Pancreas (tissue), 10 donors: ENCODE measurements at regions not wholly inside any gene's neighbourhood (a gene's known extent, or its start where the extent isn't known, plus 50 kb on each side); places are given as distances from the start of the nearest gene placed in this dataset.

ENCODE experiments used
- ATAC-seq, 4 donors: fragments of 200-7000 bp; cut with Tn5 transposase; one replicate each; pipeline versions ENCODE4 v1.8.0 to v1.9.1; 2020; ENCODE audit warnings: mild to moderate bottlenecking in 4 of 4, moderate library complexity in 4 of 4
- DNase-seq, 6 donors: peaks; one replicate each; pipeline ENCODE4 v3.0.0-alpha.2; 2020
- FAIRE-seq: peaks from 2 replicates; lab custom pipeline; 2012; peaks lifted over from hg19 to GRCh38; lab: Jason Lieb, UNC
- H3K27ac ChIP-seq, 4 donors: fragments of 200-600 bp; sonication (generic); 1 replicate in 3 of 4; 2 replicates in 1 of 4; pipeline versions ENCODE4 v1.5.0 to v1.8.0; 2020
- H3K27me3 ChIP-seq, 4 donors: fragments of 200-600 bp; one replicate each; pipeline ENCODE4 v1.8.0; 2021
- H3K36me3 ChIP-seq, 3 donors: fragments of 200-600 bp; sonication (generic) in 1 of 3; one replicate each; pipeline versions ENCODE4 v1.5.0 to v1.8.0; 2020 to 2021
- H3K4me1 ChIP-seq, 3 donors: fragments of 200-600 bp; one replicate each; pipeline ENCODE4 v1.8.0; 2021
- H3K4me3 ChIP-seq, 4 donors: fragments of 200-600 bp; sonication (generic) in 2 of 4; one replicate each; pipeline versions ENCODE4 v1.5.0 to v1.8.0; 2020 to 2021
- H3K9me3 ChIP-seq, 4 donors: fragments of 200-600 bp; one replicate each; pipeline ENCODE4 v1.8.0; 2021
- WGBS, 2 donors: extraction: QIAGEN DNeasy Blood & Tissue Kit; methylation state at CpG; one replicate each; pipeline ENCODE4 v1.1.7; 2013; 5-methylcytosine and 5-hydroxymethylcytosine counted together
- intact Hi-C, 3 donors: fragments of 100-400 bp; cut with DNase I; formaldehyde crosslinking; loops; one replicate each; pipeline versions ENCODE4 v1.11.1 to v1.14.2; 2022
- TF ChIP-seq, protein P1 (sequence below), 4 donors: fragments of 200-600 bp; sonication (generic) in 3 of 4; IDR thresholded peaks; one replicate each; pipeline versions ENCODE4 v1.5.0 to v1.8.0; 2021; ENCODE audit warnings: antibody characterized with exemption in 4 of 4
- donor health status: healthy with polysubstance abuse.
- donor health status: DM: no; HTN: no; CAD: no; lungs with moderate emphysema.
- donor health status: DM: no; HTN: no; CAD: no.
- donor health status: control.
- donor health status: control.
- donor health status: Bipolar disorder and iron deficiency.
- donor health status: DM: yes; HTN: yes; CAD: no.
- donor health status: DM: no; HTN: no; CAD: no.
- donor health status: DM: no; HTN: no; CAD: no.
- donor health status: DM: yes; HTN: yes; CAD: no.

DNA sequence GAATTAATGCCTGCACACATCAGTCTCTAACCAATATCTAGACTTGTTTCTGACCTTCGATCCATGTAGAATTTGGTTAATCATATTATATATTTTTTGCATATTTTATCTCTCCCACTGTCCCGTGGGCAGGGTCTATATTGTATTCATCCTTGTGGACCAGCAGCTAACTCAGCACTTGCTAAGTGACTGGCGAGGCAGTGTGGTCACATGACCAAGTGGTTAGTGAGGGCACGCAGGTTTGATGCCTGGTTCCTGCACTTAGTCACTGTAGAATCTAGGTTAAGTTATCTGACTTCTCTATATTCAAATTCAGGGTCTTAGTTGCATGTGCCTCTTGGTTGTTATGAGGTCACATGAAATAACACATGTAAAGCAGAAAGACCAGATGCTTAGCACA lies 120.5 kb downstream of the UBE2U start:
- Histone ChIP-seq H3K9me3 (no peaks in the 10 kb centered on the region), H3K27me3 (no peaks in the 10 kb centered on the region), H3K27ac (no peak overlapping the region), H3K4me1 (no peaks in the 10 kb centered on the region), H3K36me3 (no peaks in the 10 kb centered on the region), H3K4me3 (no peak overlapping the region)
- 66 to 68% methylated on average over 4 of the region's 4 CpGs for WGBS, 2 donors
- FAIRE-seq (no peak), DNase-seq (no peak), ATAC-seq (no peak)
- TF ChIP-seq, protein P1, sequence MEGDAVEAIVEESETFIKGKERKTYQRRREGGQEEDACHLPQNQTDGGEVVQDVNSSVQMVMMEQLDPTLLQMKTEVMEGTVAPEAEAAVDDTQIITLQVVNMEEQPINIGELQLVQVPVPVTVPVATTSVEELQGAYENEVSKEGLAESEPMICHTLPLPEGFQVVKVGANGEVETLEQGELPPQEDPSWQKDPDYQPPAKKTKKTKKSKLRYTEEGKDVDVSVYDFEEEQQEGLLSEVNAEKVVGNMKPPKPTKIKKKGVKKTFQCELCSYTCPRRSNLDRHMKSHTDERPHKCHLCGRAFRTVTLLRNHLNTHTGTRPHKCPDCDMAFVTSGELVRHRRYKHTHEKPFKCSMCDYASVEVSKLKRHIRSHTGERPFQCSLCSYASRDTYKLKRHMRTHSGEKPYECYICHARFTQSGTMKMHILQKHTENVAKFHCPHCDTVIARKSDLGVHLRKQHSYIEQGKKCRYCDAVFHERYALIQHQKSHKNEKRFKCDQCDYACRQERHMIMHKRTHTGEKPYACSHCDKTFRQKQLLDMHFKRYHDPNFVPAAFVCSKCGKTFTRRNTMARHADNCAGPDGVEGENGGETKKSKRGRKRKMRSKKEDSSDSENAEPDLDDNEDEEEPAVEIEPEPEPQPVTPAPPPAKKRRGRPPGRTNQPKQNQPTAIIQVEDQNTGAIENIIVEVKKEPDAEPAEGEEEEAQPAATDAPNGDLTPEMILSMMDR (IDR thresholded peaks at IDR 0.05) = no peak
- intact Hi-C loops = no loop called here

DNA sequence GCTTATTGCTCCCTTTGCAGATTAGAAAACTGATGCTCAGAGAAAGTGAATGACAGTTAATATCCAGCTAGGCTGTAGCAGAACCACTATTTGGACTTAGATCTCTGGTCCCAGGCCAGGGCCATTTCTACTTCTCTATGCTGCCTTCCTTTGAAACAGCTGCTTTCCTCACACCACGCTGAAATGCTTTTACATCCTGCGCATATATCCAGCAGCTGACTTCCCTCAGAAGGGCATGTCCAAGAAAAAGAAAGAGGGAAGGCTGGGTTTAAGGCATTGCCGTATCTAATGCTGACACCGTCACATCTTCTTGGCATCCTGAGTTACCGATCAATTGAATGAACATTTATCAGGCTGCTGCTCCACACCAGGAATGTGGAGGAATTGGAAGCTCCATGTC lies 122.4 kb downstream of the UBE2U start:
- Histone ChIP-seq H3K27me3 (no peaks in the 10 kb centered on the region), H3K4me1 (no peaks in the 10 kb centered on the region), H3K4me3 (no peak overlapping the region), H3K9me3 (no peaks in the 10 kb centered on the region), H3K27ac (no peak overlapping the region), H3K36me3 (no peaks in the 10 kb centered on the region)
- DNase-seq (no peak), ATAC-seq (no peak), FAIRE-seq (no peak)
- TF ChIP-seq, protein P1 (IDR thresholded peaks at IDR 0.05) = no peak
- intact Hi-C loops = no loop called here
- 85 to 95% methylated on average over 5 of the region's 5 CpGs for WGBS, 2 donors

DNA sequence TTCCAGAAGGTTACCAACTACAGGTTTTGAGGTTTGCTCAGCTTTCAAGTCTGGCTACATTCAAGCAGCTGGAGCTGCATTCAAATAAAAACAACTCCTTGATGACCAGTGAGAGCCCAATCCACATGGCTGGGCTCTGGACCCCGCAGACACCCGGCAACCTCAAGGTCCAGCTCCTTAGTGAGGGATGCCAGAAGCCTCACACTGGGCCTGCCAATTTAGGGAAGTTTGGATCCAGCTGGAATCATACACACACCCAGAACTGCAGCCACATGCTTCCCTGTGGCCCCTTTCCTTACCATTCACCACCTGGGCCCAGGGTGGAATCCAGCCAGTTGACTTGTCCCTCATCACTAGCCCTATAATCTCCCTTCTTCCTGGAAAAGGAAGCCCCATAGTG lies 123.7 kb downstream of the UBE2U start:
- ATAC-seq (no peak), FAIRE-seq (no peak), DNase-seq (no peak)
- no peaks in the 10 kb centered on the region for H3K9me3 ChIP-seq
- intact Hi-C loops = no loop called here
- TF ChIP-seq, protein P1 (IDR thresholded peaks at IDR 0.05) = no peak
- 67 to 70% methylated on average over 2 of the region's 2 CpGs for WGBS, 2 donors
- H3K36me3 ChIP-seq = no peaks in the 10 kb centered on the region
- H3K4me3 ChIP-seq = no peak overlapping the region
- H3K27ac ChIP-seq = no peak overlapping the region
- no peaks in the 10 kb centered on the region for H3K27me3 ChIP-seq
- H3K4me1 ChIP-seq = no peaks in the 10 kb centered on the region

DNA sequence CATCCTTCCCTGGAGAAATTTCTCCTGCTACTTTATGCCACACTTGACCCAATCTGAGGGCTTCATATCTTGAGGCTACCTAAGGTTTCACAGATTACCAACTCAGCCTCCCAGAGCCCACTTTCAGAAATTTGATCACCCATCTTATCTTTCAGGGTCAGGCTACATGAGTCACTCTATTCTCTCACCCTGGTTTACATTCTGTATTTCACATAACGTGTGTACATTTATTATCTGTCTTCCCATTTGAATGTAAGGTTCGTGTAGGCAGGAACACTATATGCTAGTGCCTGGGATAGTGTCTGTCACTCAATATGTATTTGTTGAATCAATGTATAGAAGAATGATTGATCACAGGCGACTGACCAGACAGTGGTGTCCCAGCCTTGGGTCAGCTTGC lies 124.8 kb downstream of the UBE2U start:
- H3K4me1 ChIP-seq = no peaks in the 10 kb centered on the region
- no peak for DNase-seq
- H3K4me3 ChIP-seq = no peak overlapping the region
- H3K27me3 ChIP-seq = no peaks in the 10 kb centered on the region
- H3K27ac ChIP-seq = no peak overlapping the region
- 62 to 67% methylated on average over 3 of the region's 3 CpGs for WGBS, 2 donors
- no peak for FAIRE-seq
- no peaks in the 10 kb centered on the region for H3K36me3 ChIP-seq
- intact Hi-C loops = no loop called here
- no peaks in the 10 kb centered on the region for H3K9me3 ChIP-seq
- TF ChIP-seq, protein P1 (IDR thresholded peaks at IDR 0.05) = no peak
- no peak for ATAC-seq

DNA sequence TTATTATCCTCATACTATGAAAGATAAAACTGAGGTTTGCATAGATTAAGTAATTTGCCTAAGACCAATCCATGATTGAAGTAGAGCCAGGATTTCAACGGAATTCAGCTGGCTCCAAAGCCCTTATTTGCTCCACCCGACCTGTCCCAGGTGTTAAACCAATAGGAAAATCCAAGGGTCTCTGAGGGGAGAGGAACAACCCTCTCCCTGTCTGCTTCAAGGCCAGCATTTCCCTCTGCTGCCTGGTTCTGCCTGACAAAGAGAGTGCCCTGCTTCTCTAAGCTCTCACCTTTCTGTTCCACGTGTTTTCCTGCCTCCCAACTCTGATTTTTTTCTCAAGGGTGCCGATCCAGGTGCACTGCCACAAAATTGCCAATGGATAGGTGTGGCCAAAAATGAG lies 127.4 kb downstream of the UBE2U start:
- WGBS, 2 donors = 19 to 22% methylated on average over 4 of the region's 4 CpGs
- no peaks in the 10 kb centered on the region for H3K9me3 ChIP-seq
- H3K27ac ChIP-seq = no peak overlapping the region
- H3K36me3 ChIP-seq = no peaks in the 10 kb centered on the region
- no peaks in the 10 kb centered on the region for H3K4me1 ChIP-seq
- no peak for DNase-seq
- intact Hi-C loops = no loop called here
- no peak for FAIRE-seq
- no peaks in the 10 kb centered on the region for H3K27me3 ChIP-seq
- no peak overlapping the region for H3K4me3 ChIP-seq
- TF ChIP-seq, protein P1 (IDR thresholded peaks at IDR 0.05) = no peak
- ATAC-seq = no peak
